H9 (cell line): ENCODE measurements at regions not wholly inside any gene's neighbourhood (a gene's known extent, or its start where the extent isn't known, plus 50 kb on each side); places are given as distances from the start of the nearest gene placed in this dataset.

Experiments
- DNase-seq: peaks from one replicate; pipeline ENCODE4 v3.0.0-alpha.2; 2017
- H2AFZ ChIP-seq: one replicate; pipeline ENCODE4 v1.6.1; 2013; ENCODE audit warnings: mild to moderate bottlenecking, low read length, control low read depth, moderate library complexity
- H2AK5ac ChIP-seq: 2 replicates; pipeline ENCODE4 v1.6.1; 2013; ENCODE audit warnings: low read length, control low read depth, mixed read lengths; ENCODE audit not compliant: insufficient read length
- H2BK120ac ChIP-seq: one replicate; pipeline ENCODE4 v1.6.1; 2013; ENCODE audit warnings: low read depth, mild to moderate bottlenecking, low read length, control low read depth, inconsistent platforms; ENCODE audit not compliant: poor library complexity, severe bottlenecking
- H2BK12ac ChIP-seq: 2 replicates; pipeline ENCODE4 v1.6.1; 2013; ENCODE audit warnings: low read length, control low read depth, mixed read lengths, low read depth; ENCODE audit not compliant: insufficient read length
- H2BK15ac ChIP-seq: 2 replicates; pipeline ENCODE4 v1.6.1; 2013; ENCODE audit warnings: low read depth, low read length, control low read depth
- H2BK20ac ChIP-seq: one replicate; pipeline ENCODE4 v1.6.1; 2013; ENCODE audit warnings: low read depth, mild to moderate bottlenecking, low read length, control low read depth, inconsistent platforms; ENCODE audit not compliant: poor library complexity, severe bottlenecking
- H2BK5ac ChIP-seq: 2 replicates; pipeline ENCODE4 v1.6.1; 2013; ENCODE audit warnings: low read length, control low read depth, mixed read lengths; ENCODE audit not compliant: insufficient read length
- H3K14ac ChIP-seq: 2 replicates; pipeline ENCODE4 v1.6.1; 2013; ENCODE audit warnings: low read length, control low read depth; ENCODE audit not compliant: insufficient read depth
- H3K18ac ChIP-seq: 2 replicates; pipeline ENCODE4 v1.6.1; 2013; ENCODE audit warnings: low read depth, mild to moderate bottlenecking, mixed read lengths, low read length, control low read depth; ENCODE audit not compliant: insufficient read length
- H3K23ac ChIP-seq: 2 replicates; pipeline ENCODE4 v1.6.1; 2013; ENCODE audit warnings: low read length, control low read depth, mixed read lengths, low read depth; ENCODE audit not compliant: insufficient read length
- H3K23me2 ChIP-seq: 2 replicates; pipeline ENCODE4 v1.6.1; 2013; ENCODE audit warnings: low read depth, mild to moderate bottlenecking, mixed read lengths, low read length, control low read depth; ENCODE audit not compliant: insufficient read length, poor library complexity, severe bottlenecking
- H3K27ac ChIP-seq: 2 replicates; pipeline ENCODE4 v1.5.1; 2013; ENCODE audit warnings: low read length, control low read depth, mixed read lengths, low read depth; ENCODE audit not compliant: insufficient read length
- H3K27me3 ChIP-seq: 2 replicates; pipeline ENCODE4 v1.6.1; 2013; ENCODE audit warnings: low read length, control low read depth, inconsistent platforms; ENCODE audit not compliant: insufficient read depth
- H3K4ac ChIP-seq: 2 replicates; pipeline ENCODE4 v1.6.1; 2013; ENCODE audit warnings: low read depth, mild to moderate bottlenecking, control low read depth, inconsistent platforms, low read length, moderate library complexity
- H3K4me1 ChIP-seq: 2 replicates; pipeline ENCODE4 v1.6.1; 2013; ENCODE audit warnings: low read length, control low read depth, inconsistent platforms; ENCODE audit not compliant: insufficient read depth
- H3K4me2 ChIP-seq: 2 replicates; pipeline ENCODE4 v1.6.1; 2013; ENCODE audit warnings: low read length, control low read depth, mixed read lengths; ENCODE audit not compliant: insufficient read length, insufficient read depth
- H3K56ac ChIP-seq: 2 replicates; pipeline ENCODE4 v1.6.1; 2013; ENCODE audit warnings: low read depth, mild to moderate bottlenecking, mixed read lengths, low read length, control low read depth; ENCODE audit not compliant: insufficient read length
- H3K79me1 ChIP-seq: 2 replicates; pipeline ENCODE4 v1.6.1; 2013; ENCODE audit warnings: low read depth, mild to moderate bottlenecking, moderate library complexity, low read length, control low read depth, inconsistent platforms; ENCODE audit not compliant: insufficient read depth, poor library complexity, severe bottlenecking
- H3K79me2 ChIP-seq: 2 replicates; pipeline ENCODE4 v1.6.1; 2013; ENCODE audit warnings: low read length, control low read depth, inconsistent platforms; ENCODE audit not compliant: insufficient read depth
- H3K9ac ChIP-seq: 2 replicates; pipeline ENCODE4 v1.6.1; 2013; ENCODE audit warnings: low read length, control low read depth, mixed read lengths; ENCODE audit not compliant: insufficient read length; ENCODE audit errors: extremely low read depth
- H3K9me3 ChIP-seq: one replicate; pipeline ENCODE4 v1.6.1; 2013; ENCODE audit warnings: low read depth, low read length, inconsistent platforms; ENCODE audit not compliant: control insufficient read depth
- H3T11ph ChIP-seq: one replicate; pipeline ENCODE4 v1.6.1; 2013; ENCODE audit warnings: mild to moderate bottlenecking, low read length, control low read depth, inconsistent platforms
- H4K20me1 ChIP-seq: one replicate; pipeline ENCODE4 v1.6.1; 2013; ENCODE audit not compliant: control insufficient read depth, insufficient read length, insufficient read depth
- H4K5ac ChIP-seq: 2 replicates; pipeline ENCODE4 v1.6.1; 2013; ENCODE audit warnings: low read depth, mild to moderate bottlenecking, mixed read lengths, low read length, control low read depth; ENCODE audit not compliant: insufficient read length
- H4K8ac ChIP-seq: replicated peaks from 2 replicates; pipeline ENCODE4 v1.6.1; 2013; ENCODE audit warnings: low read length, control low read depth, mixed read lengths, low read depth; ENCODE audit not compliant: insufficient read length
- H4K91ac ChIP-seq: 2 replicates; pipeline ENCODE4 v1.6.1; 2013; ENCODE audit warnings: low read depth, mild to moderate bottlenecking, moderate library complexity, mixed read lengths, low read length, control low read depth; ENCODE audit not compliant: insufficient read length
- H3K27ac Mint-ChIP-seq, 3 experiments: 2 replicates in 2 of 3; 3 replicates in 1 of 3; pipeline ENCODE4 v1.8.0; 2020 to 2021; ENCODE audit warnings: mixed read lengths in 3 of 3, mild to moderate bottlenecking in 1 of 3, moderate library complexity in 1 of 3
- H3K27me3 Mint-ChIP-seq: 2 replicates; pipeline ENCODE4 v1.8.0; 2021; ENCODE audit warnings: low read depth, mild to moderate bottlenecking, moderate library complexity, mixed read lengths
- H3K36me3 Mint-ChIP-seq, 3 experiments: 2 replicates in 2 of 3; 3 replicates in 1 of 3; pipeline ENCODE4 v1.8.0; 2020 to 2021; ENCODE audit warnings: low read depth in 3 of 3, mixed read lengths in 3 of 3; ENCODE audit not compliant: insufficient read depth in 1 of 3
- H3K4me1 Mint-ChIP-seq, 2 experiments: 2 replicates each; pipeline ENCODE4 v1.8.0; 2020; ENCODE audit warnings: mixed read lengths in 2 of 2
- H3K4me3 Mint-ChIP-seq, 2 experiments: 2 replicates in 1 of 2; 3 replicates in 1 of 2; pipeline ENCODE4 v1.8.0; 2020 to 2021; ENCODE audit warnings: mild to moderate bottlenecking in 2 of 2, mixed read lengths in 2 of 2, moderate library complexity in 1 of 2
- H3K9me3 Mint-ChIP-seq, 2 experiments: 2 replicates in 1 of 2; 3 replicates in 1 of 2; pipeline ENCODE4 v1.8.0; 2020; ENCODE audit warnings: mild to moderate bottlenecking in 2 of 2, mixed read lengths in 2 of 2, moderate library complexity in 1 of 2
- CTCF ChIP-seq: fragments of 200-600 bp; sonication (generic); conservative IDR thresholded peaks from 3 replicates; pipeline ENCODE4 v1.8.0; 2021; ENCODE audit warnings: antibody characterized with exemption, mild to moderate bottlenecking
- WGBS: extraction: QIAGEN DNeasy Blood & Tissue Kit; methylation state at CpG from one replicate; pipeline ENCODE4 v1.1.7; 2013; ENCODE audit warnings: missing lambda C conversion rate, low lambda C conversion rate, mixed read lengths; ENCODE audit not compliant: insufficient read length; ENCODE audit errors: extremely low coverage; 5-methylcytosine and 5-hydroxymethylcytosine counted together

- H3K18ac ChIP-seq, result no peak overlapping the region
- Mint-ChIP-seq H3K27me3 (no peaks in the 10 kb centered on the region; the same call in 1 of the 2 replicates), H3K4me3 (no peak overlapping the region), H3K36me3 (no peaks in the 10 kb centered on the region), H3K4me1 (peaks cover 0 to 5% of the 10 kb centered on the region in 2 experiments; a peak in 1 of 4 replicates), H3K9me3 (no peaks in the 10 kb centered on the region), H3K27ac (no peak overlapping the region)
- H2BK120ac ChIP-seq, result no peak overlapping the region
- H3T11ph ChIP-seq, result no peak overlapping the region
- no peak overlapping the region for H2BK15ac ChIP-seq
- H3K56ac ChIP-seq, result no peak overlapping the region
- no peak for TF ChIP-seq CTCF
- H3K79me1 ChIP-seq, result no peaks in the 10 kb centered on the region
- no peaks in the 10 kb centered on the region for H3K79me2 ChIP-seq
- H2BK5ac ChIP-seq, result no peak overlapping the region
- no peak overlapping the region for H2AK5ac ChIP-seq
- H3K4me1 ChIP-seq, result no peaks in the 10 kb centered on the region
- H4K5ac ChIP-seq, result no peak overlapping the region
- H3K27me3 ChIP-seq, result no peaks in the 10 kb centered on the region
- H4K8ac ChIP-seq, result no peak overlapping the region
- H3K23ac ChIP-seq, result no peak overlapping the region
- H2BK20ac ChIP-seq, result no peak overlapping the region
- H2AFZ ChIP-seq, result no peak overlapping the region
- no peak overlapping the region for H3K9ac ChIP-seq
- H3K23me2 ChIP-seq, result no peaks in the 10 kb centered on the region
- H3K14ac ChIP-seq, result no peak overlapping the region
- H3K4me2 ChIP-seq, result no peak overlapping the region
- H4K20me1 ChIP-seq, result no peaks in the 10 kb centered on the region
- no peak overlapping the region for H2BK12ac ChIP-seq
- no CpG with 5 or more reads among the region's 1 CpG for WGBS
- DNase-seq, result no peak
- H3K4ac ChIP-seq, result no peak overlapping the region
- no peak overlapping the region for H4K91ac ChIP-seq
- H3K27ac ChIP-seq, result no peak overlapping the region
- H3K9me3 ChIP-seq, result no peaks in the 10 kb centered on the region
Measured at GRCh38 chr5:51479840-51480239, 96.6 kb downstream of the ISL1 start.
